Brain microvascular endothelial cell (primary cell): ENCODE measurements at regions not wholly inside any gene's neighbourhood (a gene's known extent, or its start where the extent isn't known, plus 50 kb on each side); places are given as distances from the start of the nearest gene placed in this dataset.
A peak's percentile ranks its signal among the peaks of the same experiment; 100 is the strongest.

ENCODE experiments used
- DNase-seq: peaks from one replicate; pipeline ENCODE4 v3.0.0-alpha.2; 2020
- H3K27ac ChIP-seq: fragments of 250-450 bp; sonication (Bioruptor Pico); 2 replicates; pipeline ENCODE4 v1.5.1; 2020; ENCODE audit warnings: mild to moderate bottlenecking, moderate library complexity
- H3K27me3 ChIP-seq: fragments of 250-450 bp; sonication (Bioruptor Pico); replicated peaks from 2 replicates; pipeline ENCODE4 v1.5.1; 2020; ENCODE audit warnings: mild to moderate bottlenecking
- H3K36me3 ChIP-seq: fragments of 250-450 bp; sonication (Bioruptor Pico); replicated peaks from 2 replicates; pipeline ENCODE4 v1.5.1; 2020; ENCODE audit warnings: mild to moderate bottlenecking
- H3K4me3 ChIP-seq: 2 replicates; pipeline ENCODE4 v1.5.1; 2011; ENCODE audit warnings: low read depth, mild to moderate bottlenecking, control low read depth, low read length, moderate library complexity
- CTCF ChIP-seq: IDR thresholded peaks from 2 replicates; pipeline ENCODE4 v1.5.1; 2011; ENCODE audit warnings: low read depth, mild to moderate bottlenecking, moderate library complexity, low read length, control low read depth, inconsistent platforms; ENCODE audit errors: missing control alignments
- in situ Hi-C: cut with HindIII; loops from 2 replicates; pipeline ENCODE4 v1.10.0; 2017; ENCODE audit warnings: low sequenced_read_pairs, low pct_ligation_motif_present

GRCh38 chrX:10781847-10782530 is 161.6 kb upstream of the MID1 start:
- Histone ChIP-seq H3K36me3 (no peaks in the 10 kb centered on the region), H3K27me3 (no peaks in the 10 kb centered on the region), H3K27ac (no peak overlapping the region), H3K4me3 (no peak overlapping the region)
- no peak for DNase-seq
- TF ChIP-seq CTCF, result no peak
- in situ Hi-C loops, result no loop called here

- DNase-seq, result no peak
- in situ Hi-C loops, result no loop called here
- Histone ChIP-seq H3K4me3 (no peak overlapping the region), H3K27ac (no peak overlapping the region), H3K36me3 (no peaks in the 10 kb centered on the region), H3K27me3 (no peaks in the 10 kb centered on the region)
- TF ChIP-seq CTCF, result no peak
Observed at GRCh38 chrX:10783451-10783995, 163.1 kb upstream of the MID1 start.

GRCh38 chrX:10787264-10787663 is 166.9 kb upstream of the MID1 start:
- Histone ChIP-seq H3K4me3 (no peak overlapping the region), H3K27ac (no peak overlapping the region), H3K27me3 (no peaks in the 10 kb centered on the region), H3K36me3 (no peaks in the 10 kb centered on the region)
- no peak for TF ChIP-seq CTCF
- in situ Hi-C loops, result no loop called here
- no peak for DNase-seq

GRCh38 chrX:10794203-10794630 is 173.8 kb upstream of the MID1 start:
- H3K4me3 ChIP-seq, result no peak overlapping the region
- H3K27me3 ChIP-seq, result no peaks in the 10 kb centered on the region
- no peaks in the 10 kb centered on the region for H3K36me3 ChIP-seq
- in situ Hi-C loops, result no loop called here
- DNase-seq, result no peak
- H3K27ac ChIP-seq, result no peak overlapping the region
- no peak for TF ChIP-seq CTCF

- in situ Hi-C loops, result no loop called here
- DNase-seq, result no peak
- Histone ChIP-seq H3K27me3 (no peaks in the 10 kb centered on the region), H3K27ac (no peak overlapping the region), H3K4me3 (no peak overlapping the region), H3K36me3 (no peaks in the 10 kb centered on the region)
- no peak for TF ChIP-seq CTCF
Observed at GRCh38 chrX:10795721-10796120, 175.3 kb upstream of the MID1 start.

GRCh38 chrX:10797466-10797865 is 177.1 kb upstream of the MID1 start:
- in situ Hi-C loops, result no loop called here
- peak; percentile 1 for DNase-seq
- no peak for TF ChIP-seq CTCF
- no peak overlapping the region for H3K4me3 ChIP-seq
- no peak overlapping the region for H3K27ac ChIP-seq
- no peaks in the 10 kb centered on the region for H3K27me3 ChIP-seq
- H3K36me3 ChIP-seq, result no peaks in the 10 kb centered on the region
